Gastrocnemius medialis (tissue), 4 donors: ENCODE measurements at regions not wholly inside any gene's neighbourhood (a gene's known extent, or its start where the extent isn't known, plus 50 kb on each side); places are given as distances from the start of the nearest gene placed in this dataset.

ENCODE experiments used
- ATAC-seq, 2 donors: fragments of 150-250 bp; one replicate each; pipeline ENCODE4 v1.9.1; 2016
- DNase-seq, 2 donors: peaks; one replicate each; pipeline ENCODE4 v3.0.0-alpha.2; 2019
- H3K27ac ChIP-seq, 4 donors: fragments of 200-600 bp; sonication (generic); 1 replicate in 1 of 4; 2 replicates in 3 of 4; pipeline ENCODE4 v1.5.1; 2016 to 2018; ENCODE audit warnings: mild to moderate bottlenecking in 2 of 4, moderate library complexity in 1 of 4
- H3K27me3 ChIP-seq, 3 donors: fragments of 200-600 bp; sonication (generic) in 2 of 3; 1 replicate in 1 of 3; 2 replicates in 2 of 3; pipeline versions ENCODE4 v1.5.1 to v1.6.0; 2016 to 2019; ENCODE audit warnings: mild to moderate bottlenecking in 1 of 3, moderate library complexity in 1 of 3
- H3K36me3 ChIP-seq, 2 donors: fragments of 200-600 bp; sonication (generic) in 1 of 2; one replicate each; pipeline ENCODE4 v1.5.1; 2017 to 2018
- H3K4me1 ChIP-seq, 2 donors: fragments of 200-600 bp; sonication (generic) in 1 of 2; one replicate each; pipeline ENCODE4 v1.5.1; 2016 to 2017; ENCODE audit warnings: mild to moderate bottlenecking in 2 of 2
- H3K4me3 ChIP-seq, 4 donors: fragments of 200-600 bp; sonication (generic) in 3 of 4; 1 replicate in 1 of 4; 2 replicates in 3 of 4; pipeline ENCODE4 v1.5.1; 2016 to 2019; ENCODE audit warnings: mild to moderate bottlenecking in 2 of 4
- H3K9me3 ChIP-seq, 3 donors: fragments of 200-600 bp; sonication (generic) in 2 of 3; 1 replicate in 1 of 3; 2 replicates in 2 of 3; pipeline ENCODE4 v1.5.1; 2016 to 2019
- CTCF ChIP-seq, 5 experiments: fragments of 450-650 bp in 3 of 5; fragments of 200-600 bp in 2 of 5; sonication (generic) in 2 of 5; IDR thresholded peaks in 4 of 5; conservative IDR thresholded peaks in 1 of 5; 1 replicate in 4 of 5; 2 replicates in 1 of 5; pipeline ENCODE4 v1.5.1; 2016 to 2019; ENCODE audit warnings: antibody characterized with exemption in 5 of 5, mild to moderate bottlenecking in 3 of 5, moderate library complexity in 3 of 5
- POLR2A ChIP-seq, 2 donors: fragments of 450-650 bp; IDR thresholded peaks; one replicate each; pipeline ENCODE4 v1.6.1; 2017; ENCODE audit warnings: antibody characterized with exemption in 2 of 2, mild to moderate bottlenecking in 2 of 2, moderate library complexity in 2 of 2
- in situ Hi-C, 4 donors: fragments of 200-750 bp; cut with MboI; loops; one replicate each; pipeline versions ENCODE4 v1.15.0 to v1.8.0; 2017; ENCODE audit warnings: low sequenced_read_pairs in 4 of 4
- intact Hi-C: fragments of 100-400 bp; cut with DNase I; formaldehyde crosslinking; loops from one replicate; pipeline ENCODE4 v1.15.1; 2023; ENCODE audit warnings: low total_unique reads

DNA sequence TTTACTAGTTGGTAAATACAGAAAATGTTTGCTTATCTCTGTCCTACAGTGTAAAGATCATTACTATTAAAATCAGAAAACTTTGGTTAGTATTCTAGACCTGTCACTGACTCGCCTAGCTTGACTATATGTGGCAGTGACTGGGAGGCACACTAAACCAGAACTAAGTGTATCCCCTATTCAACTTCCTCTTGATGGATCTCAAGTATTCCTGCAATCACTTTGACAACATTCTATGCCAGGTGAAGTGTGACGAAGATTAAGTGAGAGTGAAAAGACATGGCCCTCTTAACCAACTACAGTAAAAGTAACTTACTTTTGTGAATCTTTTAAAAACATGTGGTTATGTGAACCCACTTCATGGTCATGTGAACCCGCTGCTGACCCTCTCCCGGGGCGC, 223.0 kb upstream of the ADAMTS5 start:
- intact Hi-C loops: no loop called here
- TF ChIP-seq CTCF (IDR thresholded peaks at IDR 0.05 in 4 of 5, conservative IDR thresholded peaks at IDR 0.05 in 1 of 5): no peak
- no peak for TF ChIP-seq POLR2A (IDR thresholded peaks at IDR 0.05)

GRCh38 chr21:27173053-27173452, 206.2 kb upstream of the ADAMTS5 start:
- H3K36me3 ChIP-seq: no peaks in the 10 kb centered on the region
- H3K27me3 ChIP-seq: no peaks in the 10 kb centered on the region
- peaks cover 0 to 5% of the 10 kb centered on the region in 2 donors for H3K4me1 ChIP-seq
- no peak for DNase-seq
- intact Hi-C loops (no loop called here), in situ Hi-C loops (no loop called here)
- TF ChIP-seq CTCF (IDR thresholded peaks at IDR 0.05 in 4 of 5, conservative IDR thresholded peaks at IDR 0.05 in 1 of 5) (no peak), POLR2A (IDR thresholded peaks at IDR 0.05) (no peak)
- no peak overlapping the region for H3K4me3 ChIP-seq
- no peaks in the 10 kb centered on the region for H3K9me3 ChIP-seq
- peak in 1 of 2 donors; percentile 61 for ATAC-seq
- H3K27ac ChIP-seq: peak overlapping the region in 2 of 4 donors; percentile 18 to 44

More for the DNA sequence above, 223.0 kb upstream of the ADAMTS5 start:
- Histone ChIP-seq H3K4me3 (no peak overlapping the region), H3K36me3 (no peaks in the 10 kb centered on the region), H3K4me1 (no peaks in the 10 kb centered on the region), H3K9me3 (no peaks in the 10 kb centered on the region), H3K27me3 (no peaks in the 10 kb centered on the region), H3K27ac (no peak overlapping the region)
- DNase-seq (no peak), ATAC-seq (no peak)
- in situ Hi-C loops: no loop called here

- H3K4me1 ChIP-seq: peaks cover 0 to 5% of the 10 kb centered on the region in 2 donors
- H3K9me3 ChIP-seq: no peaks in the 10 kb centered on the region
- H3K27me3 ChIP-seq: no peaks in the 10 kb centered on the region
- in situ Hi-C loops (no loop called here), intact Hi-C loops (no loop called here)
- ATAC-seq (peak; percentile 81 to 87), DNase-seq (peak in 1 of 2 donors; percentile 30)
- TF ChIP-seq POLR2A (IDR thresholded peaks at IDR 0.05) (no peak), CTCF (IDR thresholded peaks at IDR 0.05 in 4 of 5, conservative IDR thresholded peaks at IDR 0.05 in 1 of 5) (no peak)
- H3K36me3 ChIP-seq: no peaks in the 10 kb centered on the region
- H3K27ac ChIP-seq: peak overlapping the region; percentile 40 to 66 (median 44)
- no peak overlapping the region for H3K4me3 ChIP-seq
Observed at GRCh38 chr21:27171707-27172106, 204.8 kb upstream of the ADAMTS5 start.

DNA sequence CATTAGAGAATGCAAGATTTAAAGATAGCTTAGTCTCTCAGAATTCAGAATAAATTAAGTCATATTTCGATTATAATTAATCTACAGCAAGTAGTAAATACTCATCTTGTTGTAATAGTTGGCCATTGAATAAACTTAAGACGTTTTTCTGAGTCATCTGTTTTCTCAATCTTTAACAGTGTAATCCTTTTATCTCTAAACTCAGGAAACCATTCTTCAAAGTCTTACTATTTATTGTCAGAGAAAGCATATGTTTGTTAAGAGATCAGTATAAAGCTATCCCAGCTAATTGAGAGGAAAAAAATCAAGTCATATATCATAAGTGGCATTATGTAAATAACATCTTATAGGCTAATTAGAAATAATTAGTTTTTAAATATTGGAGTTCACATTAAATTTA, 201.2 kb upstream of the ADAMTS5 start:
- Histone ChIP-seq H3K27me3 (no peaks in the 10 kb centered on the region), H3K36me3 (no peaks in the 10 kb centered on the region), H3K27ac (no peak overlapping the region), H3K4me1 (peaks cover 0 to 5% of the 10 kb centered on the region in 2 donors), H3K4me3 (no peak overlapping the region), H3K9me3 (no peaks in the 10 kb centered on the region)
- ATAC-seq (no peak), DNase-seq (no peak)
- intact Hi-C loops: loop anchor here (10.0 kb wide), 1 partner anchor 203 kb away; the partner anchor contains the start of gene ADAMTS5
- no peak for TF ChIP-seq CTCF (IDR thresholded peaks at IDR 0.05 in 4 of 5, conservative IDR thresholded peaks at IDR 0.05 in 1 of 5)
- no peak for TF ChIP-seq POLR2A (IDR thresholded peaks at IDR 0.05)
- in situ Hi-C loops: no loop called here
